GM13976 (cell line): ENCODE measurements at regions not wholly inside any gene's neighbourhood (a gene's known extent, or its start where the extent isn't known, plus 50 kb on each side); places are given as distances from the start of the nearest gene placed in this dataset.
A peak's percentile ranks its signal among the peaks of the same experiment; 100 is the strongest.
"Not testable (repeated sequence)": the region's sequence is repeated elsewhere in the genome, so short reads cannot be mapped to it uniquely, and the experiment has no call there.

Experiments
- DNase-seq: peaks from one replicate; pipeline ENCODE4 v3.0.0; 2012; ENCODE audit warnings: low spot score
- in situ Hi-C: fragments of 300-500 bp; cut with MboI; formaldehyde crosslinking; loops from one replicate; pipeline ENCODE4 v1.12.0; 2022; ENCODE audit warnings: low sequenced_read_pairs, mixed read lengths, inconsistent platforms; ENCODE audit not compliant: unreplicated experiment
- TF ChIP-seq, protein P1 (sequence below): IDR thresholded peaks from 2 replicates; pipeline ENCODE4 v1.5.1; 2012; ENCODE audit warnings: borderline replicate concordance, mild to moderate bottlenecking; ENCODE audit not compliant: insufficient read depth; ENCODE audit errors: extremely low read depth, missing control alignments, control extremely low read depth

DNA sequence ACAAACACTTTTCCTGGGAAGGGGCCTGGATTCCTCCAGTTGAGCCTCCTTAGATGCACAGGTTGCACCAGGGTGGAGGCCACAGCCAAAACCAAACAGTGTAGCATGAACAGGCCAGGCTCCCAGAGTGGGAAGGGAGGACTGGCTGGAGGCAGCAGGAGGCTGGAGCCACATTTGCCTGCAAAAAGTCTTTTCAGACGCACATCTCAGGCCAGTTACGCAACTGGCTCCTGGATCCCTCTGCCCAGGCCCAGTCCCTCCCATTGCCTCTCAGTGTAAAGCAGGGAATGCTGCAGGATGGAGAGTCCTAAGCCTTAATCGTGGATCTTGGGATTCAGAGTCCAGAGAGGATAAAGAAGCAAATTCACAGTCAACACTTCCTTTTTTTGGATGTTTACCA, 305.1 kb upstream of the PLGLB1 start:
- in situ Hi-C loops, DNase-seq: not testable (repeated sequence)

DNA sequence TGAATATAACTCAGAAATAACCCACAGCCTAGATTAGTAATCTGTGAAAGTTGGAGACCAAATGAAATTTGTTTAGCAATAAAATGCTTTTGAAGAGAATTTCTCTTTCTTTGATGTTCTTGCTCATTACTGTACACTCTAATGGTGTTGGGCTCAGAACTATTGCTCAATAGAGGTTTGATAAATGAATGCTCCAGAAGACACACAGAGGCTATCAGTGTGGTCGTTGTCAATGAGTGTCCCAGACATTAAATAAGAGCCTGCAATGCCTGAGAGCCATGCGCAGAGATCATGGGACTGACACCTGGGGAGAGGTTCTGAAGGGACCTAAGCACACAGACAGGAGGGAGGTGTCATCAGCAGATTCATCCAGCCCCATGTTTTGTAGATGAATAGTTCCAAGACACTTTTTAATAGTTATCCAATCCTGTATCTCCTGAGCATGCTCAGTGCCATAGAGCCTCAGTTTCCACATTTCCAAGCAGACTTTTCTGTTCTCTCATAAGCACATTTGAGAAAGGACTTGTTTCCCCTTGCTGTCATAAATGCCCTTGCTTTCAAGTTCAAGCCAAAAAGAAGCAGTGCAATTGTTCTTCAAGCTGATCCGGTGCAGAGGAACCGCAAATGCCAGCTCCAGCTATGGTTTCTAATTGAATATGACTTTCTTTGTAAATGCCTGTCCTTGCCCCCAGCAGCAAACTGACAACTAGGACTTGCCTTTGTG, 306.2 kb upstream of the PLGLB1 start:
- in situ Hi-C loops, DNase-seq: not testable (repeated sequence)

DNA sequence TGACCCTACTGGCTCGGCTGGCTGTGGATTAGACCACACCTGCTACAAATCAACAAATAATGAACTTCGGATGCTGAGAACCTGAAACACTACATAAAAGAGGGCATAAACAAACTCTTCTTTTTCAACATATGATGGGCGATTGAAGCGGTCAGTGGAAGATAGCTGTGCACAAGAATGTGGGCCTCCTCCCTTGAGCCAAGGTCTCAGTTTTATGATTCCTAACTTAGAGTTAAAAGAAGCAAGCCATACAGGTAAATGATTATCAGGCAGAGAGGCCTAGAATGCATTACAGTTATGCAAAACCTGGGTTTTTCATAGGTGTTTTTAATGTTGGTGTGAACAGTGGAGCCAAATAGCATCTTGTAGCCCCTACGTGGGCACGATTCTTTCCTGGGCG, 307.9 kb upstream of the PLGLB1 start:
- in situ Hi-C loops, DNase-seq: not testable (repeated sequence)

DNA sequence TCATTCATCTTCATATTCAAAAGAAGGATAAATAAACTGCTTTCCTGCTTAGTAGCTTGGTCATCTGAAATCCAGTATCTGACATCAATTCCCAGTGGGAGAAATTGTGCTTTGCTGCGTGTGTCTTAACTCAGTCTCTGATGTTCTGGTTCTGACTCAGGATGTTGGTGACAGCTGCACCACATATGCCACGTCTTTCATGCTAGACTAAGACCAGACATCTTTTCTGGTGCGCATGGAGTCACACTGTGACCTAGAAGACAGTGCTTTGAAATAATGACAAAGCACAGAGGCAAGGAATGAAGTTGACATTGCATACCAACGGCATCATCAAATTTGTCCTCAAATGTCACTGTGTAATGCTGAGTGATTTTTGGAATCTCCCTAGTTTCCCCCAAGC, 308.8 kb upstream of the PLGLB1 start:
- in situ Hi-C loops, DNase-seq: not testable (repeated sequence)

DNA sequence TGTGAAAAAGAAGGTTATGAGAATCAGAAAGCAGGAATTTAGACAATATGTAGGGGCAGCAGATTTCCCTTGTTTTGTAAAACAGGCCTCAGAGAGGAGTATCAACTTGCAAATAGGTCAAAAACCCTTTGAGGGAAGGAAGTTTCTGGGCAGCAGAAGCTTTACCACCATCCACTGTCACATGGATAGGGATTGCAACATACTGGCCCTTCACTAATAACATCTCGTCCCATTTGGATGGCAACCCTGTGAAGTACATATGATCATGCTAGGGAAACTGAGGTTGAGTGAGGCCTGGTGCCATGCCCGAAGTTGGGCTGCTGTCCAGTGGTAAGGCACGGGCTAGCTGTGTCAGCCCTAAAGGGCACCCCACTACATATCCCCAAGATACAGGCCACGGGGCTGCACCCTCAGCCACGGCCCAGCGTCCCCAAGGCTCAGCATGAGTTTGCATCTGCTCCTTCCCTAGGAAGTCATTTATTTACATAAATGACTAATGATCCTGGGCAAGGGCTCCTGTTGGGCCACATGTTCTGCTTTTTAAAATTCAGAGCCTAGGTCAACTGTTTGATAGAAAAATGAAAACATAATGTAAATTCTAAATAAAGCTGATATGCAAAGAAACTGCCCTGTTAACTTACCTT, 310.4 kb upstream of the PLGLB1 start:
- in situ Hi-C loops: not testable (repeated sequence)

DNA sequence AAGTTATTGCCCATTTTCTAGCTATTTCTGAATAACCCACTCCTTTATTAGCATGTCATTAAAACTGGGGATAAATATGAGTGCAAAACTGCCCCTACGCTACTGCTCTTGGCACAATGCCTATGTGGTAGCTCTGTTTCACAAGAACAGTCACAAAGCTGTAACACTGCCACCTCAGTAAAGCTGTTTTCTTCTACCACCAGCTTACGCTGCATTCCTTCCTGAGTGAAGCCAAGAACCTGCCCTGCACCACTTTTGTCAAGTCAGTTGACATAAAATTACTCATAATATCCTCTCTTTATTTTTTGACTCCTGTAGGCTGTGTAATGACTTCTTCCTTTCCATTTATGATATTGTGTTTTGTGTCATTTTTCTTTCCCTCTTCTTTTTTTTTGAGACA, 313.2 kb upstream of the PLGLB1 start:
- DNase-seq, in situ Hi-C loops: not testable (repeated sequence)

More for the DNA sequence above, 310.4 kb upstream of the PLGLB1 start:
- DNase-seq: not testable (repeated sequence)

DNA sequence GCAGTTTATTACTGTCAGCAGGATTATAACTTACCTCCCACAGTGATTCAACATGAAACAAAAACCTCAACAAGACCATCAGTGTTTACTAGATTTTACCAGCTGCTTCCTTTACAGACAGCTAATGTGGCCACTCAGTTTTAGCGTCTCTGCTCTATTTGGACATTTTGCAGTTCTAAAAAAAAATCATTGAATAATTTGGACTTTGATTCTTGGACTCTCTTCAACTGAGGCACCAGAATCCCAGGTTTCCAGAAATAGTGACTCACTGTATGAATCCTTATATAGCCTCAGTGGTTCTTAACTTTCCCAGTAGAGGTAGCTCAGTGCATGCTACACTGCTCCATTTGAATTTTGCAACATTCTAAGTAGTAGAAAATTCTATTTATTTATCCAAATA, 317.4 kb upstream of the PLGLB1 start:
- in situ Hi-C loops, DNase-seq: not testable (repeated sequence)

DNA sequence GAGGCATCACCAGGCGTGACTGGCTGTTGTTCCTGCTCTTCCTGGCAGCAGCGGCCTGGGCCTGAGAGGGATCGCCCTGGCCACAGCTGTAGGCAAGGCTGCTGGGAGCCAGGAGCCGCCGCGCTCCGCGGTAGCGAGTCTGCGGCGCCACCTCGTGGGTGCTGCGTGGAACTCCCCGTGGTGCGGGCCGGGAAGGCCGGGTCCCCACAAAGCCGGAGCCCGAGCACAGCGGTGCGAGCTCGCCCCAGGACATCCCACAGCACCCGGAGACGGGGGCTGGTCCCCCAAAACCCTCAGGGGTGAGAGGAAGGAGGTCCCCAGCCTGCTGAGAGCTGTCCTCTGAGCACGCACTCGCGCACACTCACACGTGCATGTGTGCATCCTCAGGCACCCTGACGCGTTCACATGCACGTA, 320.0 kb upstream of the PLGLB1 start:
- DNase-seq, in situ Hi-C loops: not testable (repeated sequence)
- TF ChIP-seq, protein P1, sequence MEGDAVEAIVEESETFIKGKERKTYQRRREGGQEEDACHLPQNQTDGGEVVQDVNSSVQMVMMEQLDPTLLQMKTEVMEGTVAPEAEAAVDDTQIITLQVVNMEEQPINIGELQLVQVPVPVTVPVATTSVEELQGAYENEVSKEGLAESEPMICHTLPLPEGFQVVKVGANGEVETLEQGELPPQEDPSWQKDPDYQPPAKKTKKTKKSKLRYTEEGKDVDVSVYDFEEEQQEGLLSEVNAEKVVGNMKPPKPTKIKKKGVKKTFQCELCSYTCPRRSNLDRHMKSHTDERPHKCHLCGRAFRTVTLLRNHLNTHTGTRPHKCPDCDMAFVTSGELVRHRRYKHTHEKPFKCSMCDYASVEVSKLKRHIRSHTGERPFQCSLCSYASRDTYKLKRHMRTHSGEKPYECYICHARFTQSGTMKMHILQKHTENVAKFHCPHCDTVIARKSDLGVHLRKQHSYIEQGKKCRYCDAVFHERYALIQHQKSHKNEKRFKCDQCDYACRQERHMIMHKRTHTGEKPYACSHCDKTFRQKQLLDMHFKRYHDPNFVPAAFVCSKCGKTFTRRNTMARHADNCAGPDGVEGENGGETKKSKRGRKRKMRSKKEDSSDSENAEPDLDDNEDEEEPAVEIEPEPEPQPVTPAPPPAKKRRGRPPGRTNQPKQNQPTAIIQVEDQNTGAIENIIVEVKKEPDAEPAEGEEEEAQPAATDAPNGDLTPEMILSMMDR: peak; percentile 24

DNA sequence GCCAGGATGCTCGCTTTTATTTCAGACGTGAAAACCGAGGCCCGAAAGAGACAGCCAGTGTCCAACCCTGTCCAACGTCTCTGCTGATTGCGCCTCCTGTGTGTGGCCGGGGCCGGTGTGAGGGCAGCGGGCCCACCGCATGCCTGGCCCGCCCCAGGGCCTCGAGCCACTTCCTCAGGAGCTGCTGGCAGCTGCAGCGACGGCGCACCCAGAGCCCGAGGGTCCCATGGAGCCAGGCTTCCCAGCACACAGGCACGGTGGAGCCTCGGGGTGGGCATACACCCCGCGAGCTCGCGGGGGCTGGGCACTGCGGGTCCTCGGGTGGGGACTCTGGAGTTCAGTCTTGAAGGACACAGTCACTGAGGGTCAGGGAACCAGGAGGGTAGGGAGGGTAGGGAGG, 320.5 kb upstream of the PLGLB1 start:
- DNase-seq, in situ Hi-C loops: not testable (repeated sequence)

DNA sequence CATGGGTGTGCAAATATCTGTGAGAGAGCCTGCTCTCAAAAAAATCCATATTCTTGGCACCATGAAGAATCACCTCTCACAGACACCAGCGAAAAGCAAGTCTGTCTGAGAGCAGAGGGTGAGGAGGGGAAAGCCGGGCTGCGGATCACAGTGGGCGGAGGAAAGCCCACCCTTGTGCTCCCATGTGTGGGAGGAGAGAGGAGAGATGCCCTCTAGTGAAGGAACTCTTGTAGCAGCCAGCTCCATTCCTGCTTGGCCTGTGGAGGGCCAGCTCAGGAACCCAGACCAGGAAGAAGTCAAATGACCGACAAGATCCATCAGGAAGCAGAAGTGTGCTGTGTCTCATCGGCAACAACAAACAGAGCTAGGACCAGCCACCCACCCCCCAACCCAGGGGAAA, 321.7 kb upstream of the PLGLB1 start:
- DNase-seq: not testable (repeated sequence)

DNA sequence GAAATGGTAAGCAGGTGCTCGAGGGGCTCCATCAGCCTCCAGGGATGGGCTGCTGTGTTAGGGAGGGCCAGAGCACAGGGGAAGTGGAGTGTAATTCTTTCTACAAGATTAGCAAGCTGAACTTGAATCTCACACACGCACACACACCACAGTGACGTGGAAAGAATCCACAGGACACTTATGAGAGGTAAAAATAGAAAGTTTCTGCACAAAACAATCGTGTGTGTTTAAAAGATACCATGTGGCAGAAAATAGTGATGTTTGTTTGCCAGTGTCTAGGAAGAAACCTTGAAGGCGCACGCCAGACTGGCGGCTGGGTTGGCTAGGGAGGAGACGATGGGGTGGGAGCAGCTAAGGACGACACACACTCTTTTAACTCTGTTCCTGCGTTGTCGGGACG, 323.6 kb upstream of the PLGLB1 start:
- in situ Hi-C loops, DNase-seq: not testable (repeated sequence)

More for the DNA sequence above, 321.7 kb upstream of the PLGLB1 start:
- in situ Hi-C loops: not testable (repeated sequence)

DNA sequence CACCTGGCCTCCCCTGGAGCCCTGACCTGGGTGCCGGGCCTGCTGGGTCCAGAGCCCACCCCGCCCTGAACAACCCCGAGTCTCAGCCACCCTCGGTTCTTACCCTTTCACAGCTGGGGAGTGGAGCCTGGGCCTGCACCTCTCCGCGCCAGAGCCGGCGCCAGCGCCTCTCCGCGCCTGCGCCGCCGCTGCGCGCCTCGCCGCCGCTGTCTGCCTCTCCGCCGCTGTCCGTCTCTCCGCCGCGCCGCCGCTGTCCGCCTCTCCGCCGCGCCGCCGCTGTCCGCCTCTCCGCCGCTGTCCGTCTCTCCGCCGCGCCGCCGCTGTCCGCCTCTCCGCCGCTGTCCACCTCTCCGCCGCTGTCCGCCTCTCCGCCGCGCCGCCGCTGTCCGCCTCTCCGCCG, 326.9 kb upstream of the PLGLB1 start:
- DNase-seq, in situ Hi-C loops: not testable (repeated sequence)

DNA sequence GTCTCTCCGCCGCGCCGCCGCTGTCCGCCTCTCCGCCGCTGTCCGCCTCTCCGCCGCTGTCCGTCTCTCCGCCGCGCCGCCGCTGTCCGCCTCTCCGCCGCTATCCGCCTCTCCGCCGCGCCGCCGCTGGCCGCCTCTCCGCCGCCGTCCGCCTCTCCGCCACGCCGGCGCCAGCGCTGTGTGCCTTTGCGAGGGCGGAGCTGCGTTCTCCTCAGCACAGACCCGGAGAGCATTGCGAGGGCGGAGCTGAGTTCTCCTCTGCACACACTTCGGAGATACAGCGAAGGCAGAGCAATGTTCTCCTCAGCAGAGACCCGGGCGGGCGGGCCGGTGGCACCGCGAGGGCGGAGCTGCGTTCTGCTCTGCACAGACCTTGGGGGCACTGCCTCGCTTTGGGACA, 327.4 kb upstream of the PLGLB1 start:
- DNase-seq, in situ Hi-C loops: not testable (repeated sequence)

DNA sequence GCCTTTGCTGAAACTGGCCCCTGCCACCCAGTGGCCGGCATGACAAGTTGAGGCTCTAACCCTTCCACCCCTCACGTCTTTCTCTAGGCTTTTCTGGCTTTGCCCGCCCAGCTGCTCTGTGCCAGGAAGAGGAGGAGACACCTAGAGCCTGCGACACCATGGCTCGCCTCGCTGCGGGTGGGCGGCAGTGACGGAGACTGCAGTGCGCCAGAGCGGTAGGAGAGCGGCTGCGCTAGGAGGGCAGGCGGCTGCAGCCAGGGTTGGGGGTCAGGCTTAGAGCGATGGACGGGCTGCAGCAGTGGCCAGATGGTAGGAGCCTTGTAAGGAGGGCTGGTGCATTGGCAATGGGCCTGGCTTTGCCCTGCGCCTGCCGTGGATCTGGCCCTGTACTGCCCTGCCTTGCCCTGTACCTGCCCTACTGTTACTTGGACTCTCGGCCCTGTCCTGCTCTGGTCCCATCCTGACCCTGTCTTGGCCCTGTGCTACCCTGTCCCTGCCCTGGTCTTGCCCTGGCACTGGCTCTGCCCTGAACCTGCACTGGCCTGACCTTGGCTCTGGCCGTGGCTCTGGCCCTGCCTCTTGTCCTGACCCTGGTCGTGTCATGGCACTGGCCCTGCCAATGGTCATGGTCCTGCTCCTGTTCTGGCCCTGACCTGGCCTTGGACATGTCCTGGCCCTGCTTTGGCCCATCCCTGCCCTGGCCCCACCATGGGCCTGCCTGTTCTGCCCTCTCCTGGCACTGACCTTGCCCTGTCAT, 330.7 kb upstream of the PLGLB1 start:
- in situ Hi-C loops, DNase-seq: not testable (repeated sequence)

DNA sequence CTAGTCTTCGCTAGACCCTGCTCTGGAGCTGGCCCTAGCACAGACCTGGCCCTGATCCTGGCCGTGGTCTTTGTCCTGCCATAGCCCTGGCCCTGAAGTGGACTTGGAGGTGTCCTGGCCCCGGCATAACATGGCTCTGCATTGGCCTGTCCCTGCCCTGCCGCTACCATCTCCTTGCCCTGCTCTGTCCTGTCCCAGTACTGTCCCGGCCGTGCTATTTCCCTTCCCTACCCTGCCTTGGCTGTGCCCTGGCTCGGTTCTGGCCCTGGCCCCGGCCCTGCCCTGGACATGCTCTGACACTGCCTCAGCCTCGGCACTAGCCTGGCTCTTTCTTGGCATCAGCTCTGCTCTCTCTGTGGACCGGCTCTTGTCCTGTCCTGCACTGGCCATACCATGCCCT, 331.8 kb upstream of the PLGLB1 start:
- in situ Hi-C loops, DNase-seq: not testable (repeated sequence)

DNA sequence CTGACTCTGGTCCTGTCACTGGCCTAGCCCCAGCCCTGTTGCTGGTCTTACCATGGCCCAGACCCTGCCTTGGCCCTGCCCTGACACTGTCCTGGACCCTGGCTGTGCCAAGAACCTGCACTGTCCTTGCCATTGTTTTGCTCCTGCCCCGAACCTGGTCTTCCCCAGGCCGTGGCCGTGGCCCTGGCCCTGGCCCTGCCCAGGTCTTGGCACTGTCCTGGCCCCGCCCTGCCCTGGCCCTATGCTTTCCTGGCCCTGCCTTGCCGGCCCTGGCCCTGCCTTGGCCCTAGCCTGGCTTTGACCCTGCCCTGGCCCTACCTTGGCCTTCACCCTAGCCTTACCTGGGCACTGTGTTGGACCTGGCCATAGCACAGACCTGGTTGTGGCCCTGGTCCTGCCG, 332.5 kb upstream of the PLGLB1 start:
- DNase-seq, in situ Hi-C loops: not testable (repeated sequence)

DNA sequence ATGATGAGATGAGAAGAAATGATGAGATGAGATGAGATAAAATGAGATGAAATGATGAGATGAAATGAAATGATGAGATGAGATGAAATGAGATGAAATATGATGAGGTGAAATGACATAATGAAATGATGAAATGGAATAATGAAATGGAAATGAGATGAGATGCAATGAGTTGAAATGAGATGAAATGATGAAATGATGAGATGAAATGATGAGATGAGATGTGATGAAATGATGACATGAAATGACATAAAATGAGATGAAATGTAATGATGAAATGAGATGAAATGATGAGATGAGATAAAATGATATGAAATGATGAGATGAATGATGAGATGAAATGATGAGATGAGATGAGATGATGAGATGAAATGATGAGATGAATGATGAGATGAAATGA, 338.6 kb upstream of the PLGLB1 start:
- in situ Hi-C loops, DNase-seq: not testable (repeated sequence)

DNA sequence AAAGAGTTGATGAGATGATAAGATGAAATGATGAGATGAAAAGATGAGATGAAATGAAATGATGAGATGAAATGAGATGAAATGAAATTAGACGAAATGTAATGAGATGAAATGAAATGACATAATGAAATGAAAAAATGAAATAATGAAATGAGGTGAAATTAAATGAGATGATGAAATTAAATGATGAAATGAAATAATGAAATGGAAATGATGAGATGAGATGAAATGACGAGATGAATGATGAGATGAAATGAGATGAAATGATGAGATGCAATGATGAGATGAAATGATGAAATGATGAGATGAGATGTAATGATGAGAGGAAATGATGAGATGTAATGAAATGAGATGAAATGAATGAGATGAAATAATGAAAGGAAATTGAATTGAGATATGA, 339.3 kb upstream of the PLGLB1 start:
- DNase-seq, in situ Hi-C loops: not testable (repeated sequence)
